Occipital lobe (tissue), 2 donors: ENCODE measurements at regions not wholly inside any gene's neighbourhood (a gene's known extent, or its start where the extent isn't known, plus 50 kb on each side); places are given as distances from the start of the nearest gene placed in this dataset. TPM values are rescaled to one million over a fixed set of nuclear protein-coding genes. Genes with fewer than 3 reads are reported as not detected.

Experiments used
- DNase-seq: peaks from one replicate; lab custom pipeline; 2025; lab: John Stamatoyannopoulos, UW
- small RNA-seq: library from RNA; depleted of rRNA; stranded (forward); fragments of <200 nt; gene quantifications from one replicate; pipeline ENCODE3, GENCODE V24; 2014

DNA sequence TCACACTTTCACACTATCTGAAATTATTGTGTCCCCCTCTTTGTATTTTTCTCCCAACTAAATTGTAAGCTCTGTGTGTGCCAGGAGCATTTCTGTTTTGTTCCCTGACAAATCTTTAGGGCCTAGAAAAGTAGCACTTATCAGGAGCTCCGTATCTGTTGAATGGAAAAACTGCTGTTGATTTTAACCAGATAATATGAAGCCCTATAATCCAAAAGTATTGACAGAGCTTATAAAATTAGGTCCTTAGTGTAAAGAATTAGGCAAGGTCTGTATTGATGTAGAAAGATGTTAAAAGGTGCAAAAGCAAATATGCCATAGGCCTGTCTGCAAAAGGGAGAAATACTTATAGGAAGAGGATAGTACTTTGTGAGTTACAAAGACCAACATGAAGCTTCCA, 109.4 kb upstream of the ISL1 start:
- DNase-seq = no peak

DNA sequence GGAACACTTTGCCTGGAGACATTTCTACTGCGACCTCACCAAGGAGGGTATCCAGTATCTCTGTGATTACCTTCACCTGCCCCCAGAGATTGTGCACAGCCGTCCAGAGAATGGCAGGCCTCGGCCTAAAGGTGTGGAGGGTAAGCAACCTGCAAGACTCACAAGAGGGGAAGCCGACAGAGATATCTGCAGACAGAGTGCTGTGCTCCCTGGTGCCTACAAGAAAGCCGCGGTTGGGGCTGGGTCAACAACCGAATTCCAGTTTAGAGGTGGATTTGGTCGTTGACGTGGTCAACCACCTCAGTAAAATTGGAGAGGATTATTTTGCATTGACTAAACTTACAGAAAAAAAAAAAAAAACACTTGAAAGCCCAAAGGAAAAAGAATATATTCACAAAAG, 107.8 kb upstream of the ISL1 start:
- DNase-seq = no peak

DNA sequence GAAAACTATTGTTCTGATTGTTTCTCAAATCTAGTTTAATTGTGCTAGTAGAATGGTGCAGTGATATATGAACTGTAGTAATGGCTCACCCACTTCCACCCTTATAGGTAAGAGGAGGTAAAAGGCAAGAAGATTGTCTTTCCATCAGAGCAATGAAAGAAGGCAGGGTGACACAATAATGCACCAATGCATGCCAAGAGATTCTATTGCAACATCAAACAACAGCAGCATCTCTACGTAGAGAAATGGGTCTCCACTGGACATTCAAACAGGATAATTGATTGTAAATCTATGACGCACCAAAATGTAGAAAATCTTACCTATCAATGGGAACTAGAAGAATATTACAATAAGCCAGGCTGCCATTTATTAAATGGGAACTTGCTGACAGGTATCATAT, 107.0 kb upstream of the ISL1 start:
- no peak for DNase-seq

DNA sequence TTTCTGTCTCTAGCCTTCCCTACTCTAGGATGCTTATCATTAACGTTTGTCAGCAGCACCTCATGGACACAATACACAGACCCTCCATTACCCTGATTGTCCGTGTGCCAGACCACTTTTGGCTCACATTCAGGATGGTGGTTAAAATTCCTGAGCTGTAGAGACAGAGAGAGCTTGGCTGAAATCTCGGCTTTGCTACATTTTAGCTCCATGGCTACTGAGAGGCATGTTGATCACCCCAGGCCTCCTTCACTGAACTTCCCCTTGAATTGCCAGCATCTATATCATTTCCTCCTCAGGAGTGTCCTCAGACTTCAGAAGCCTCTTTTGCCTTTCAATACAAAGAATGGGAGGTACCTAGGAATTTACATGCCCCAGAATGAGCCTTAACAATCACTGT, 104.7 kb upstream of the ISL1 start:
- no peak for DNase-seq

GRCh38 chr5:51279983-51280706, 103.1 kb upstream of the ISL1 start:
- no peak for DNase-seq

DNA sequence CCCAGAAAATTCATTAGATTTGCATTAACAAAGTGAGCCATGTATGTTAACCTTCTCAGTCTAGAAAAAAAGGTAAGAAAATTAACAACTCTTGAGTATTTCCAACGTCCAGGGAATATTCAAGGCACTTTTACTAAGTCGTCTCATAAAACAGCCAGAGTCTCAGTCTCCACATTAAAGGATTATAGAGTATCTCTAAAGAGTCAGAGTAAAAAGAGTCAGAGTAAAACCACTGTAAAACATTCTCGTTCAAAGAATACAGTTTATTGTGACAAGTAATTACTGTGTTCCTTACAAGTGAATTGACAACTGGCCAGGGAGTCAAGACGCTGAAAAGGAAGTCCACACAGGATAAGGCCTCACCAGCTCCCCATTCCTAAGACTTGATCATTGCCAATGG, 97.2 kb upstream of the ISL1 start:
- DNase-seq = no peak

GRCh38 chr5:51302343-51302742, 80.9 kb upstream of the ISL1 start:
- DNase-seq = no peak

DNA sequence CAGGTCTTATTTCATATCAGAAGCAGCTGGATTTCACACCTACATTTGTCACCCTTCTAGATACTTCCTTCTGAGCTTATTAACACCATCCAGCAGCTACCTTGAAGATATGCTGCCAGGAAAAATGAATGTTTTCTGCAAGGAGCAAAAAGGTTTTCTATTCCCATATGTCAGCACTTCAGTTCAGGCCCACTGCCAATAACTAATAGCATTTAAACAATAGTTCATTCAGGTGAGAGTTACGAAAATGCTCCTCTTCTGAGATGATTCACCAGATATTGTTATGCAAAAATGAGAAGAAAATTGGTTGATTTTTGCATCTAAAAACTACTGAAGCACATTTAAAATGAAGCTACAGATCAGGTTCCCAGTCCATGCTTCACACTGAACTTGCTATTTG, 56.4 kb upstream of the ISL1 start:
- no peak for DNase-seq

Small RNAs in the stretch of these regions (small RNA-seq; reads per million reads assigned to genes)
- gene AC022441.3 = not detected
- gene RNU6-1296P = not detected
- gene RNU6-480P = not detected
